ENCODE measurements at regions not wholly inside any gene's neighbourhood (a gene's known extent, or its start where the extent isn't known, plus 50 kb on each side); places are given as distances from the start of the nearest gene placed in this dataset.

DNA sequence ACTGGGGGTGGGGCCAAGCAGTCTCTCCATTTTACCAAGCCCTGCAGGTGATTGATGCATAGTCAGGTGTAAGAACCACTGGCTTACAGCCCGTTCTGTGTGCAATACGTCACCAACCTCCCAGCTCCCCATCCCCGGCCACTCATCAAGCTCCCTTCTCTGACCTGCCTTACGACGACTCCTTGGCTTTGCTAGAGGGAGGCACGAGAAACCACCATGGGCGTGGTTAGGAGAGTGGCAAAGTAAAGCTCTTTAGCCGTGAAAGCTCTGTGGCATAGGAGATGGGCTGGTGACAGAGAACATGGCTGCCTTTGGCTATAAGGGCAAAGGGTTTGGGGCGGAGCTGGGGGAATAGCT is 109.1 kb downstream of the BDH1 start:
- H3K27me3 ChIP-seq (ENCODE audit: insufficient read depth, poor library complexity, severe bottlenecking): no peaks in the 10 kb centered on the region
- no peaks in the 10 kb centered on the region for H3K36me3 ChIP-seq (ENCODE audit: low read depth)
- TF ChIP-seq, protein P1, sequence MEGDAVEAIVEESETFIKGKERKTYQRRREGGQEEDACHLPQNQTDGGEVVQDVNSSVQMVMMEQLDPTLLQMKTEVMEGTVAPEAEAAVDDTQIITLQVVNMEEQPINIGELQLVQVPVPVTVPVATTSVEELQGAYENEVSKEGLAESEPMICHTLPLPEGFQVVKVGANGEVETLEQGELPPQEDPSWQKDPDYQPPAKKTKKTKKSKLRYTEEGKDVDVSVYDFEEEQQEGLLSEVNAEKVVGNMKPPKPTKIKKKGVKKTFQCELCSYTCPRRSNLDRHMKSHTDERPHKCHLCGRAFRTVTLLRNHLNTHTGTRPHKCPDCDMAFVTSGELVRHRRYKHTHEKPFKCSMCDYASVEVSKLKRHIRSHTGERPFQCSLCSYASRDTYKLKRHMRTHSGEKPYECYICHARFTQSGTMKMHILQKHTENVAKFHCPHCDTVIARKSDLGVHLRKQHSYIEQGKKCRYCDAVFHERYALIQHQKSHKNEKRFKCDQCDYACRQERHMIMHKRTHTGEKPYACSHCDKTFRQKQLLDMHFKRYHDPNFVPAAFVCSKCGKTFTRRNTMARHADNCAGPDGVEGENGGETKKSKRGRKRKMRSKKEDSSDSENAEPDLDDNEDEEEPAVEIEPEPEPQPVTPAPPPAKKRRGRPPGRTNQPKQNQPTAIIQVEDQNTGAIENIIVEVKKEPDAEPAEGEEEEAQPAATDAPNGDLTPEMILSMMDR (IDR thresholded peaks at IDR 0.05; ENCODE audit: poor library complexity, severe bottlenecking): no peak
- DNase-seq (ENCODE audit: low spot score): no peak
- no peaks in the 10 kb centered on the region for H3K4me1 ChIP-seq (ENCODE audit: insufficient read depth, poor library complexity, severe bottlenecking)
- H3K27ac ChIP-seq (ENCODE audit: poor library complexity, severe bottlenecking): no peak overlapping the region
- no peak overlapping the region for H3K4me3 ChIP-seq (ENCODE audit: severe bottlenecking)
- ATAC-seq (ENCODE audit: low read depth): no peak
- no peaks in the 10 kb centered on the region for H3K9me3 ChIP-seq (ENCODE audit: severe bottlenecking)

- Histone ChIP-seq H3K4me3 (ENCODE audit: severe bottlenecking) (no peak overlapping the region), H3K27me3 (ENCODE audit: insufficient read depth, poor library complexity, severe bottlenecking) (no peaks in the 10 kb centered on the region), H3K9me3 (ENCODE audit: severe bottlenecking) (no peaks in the 10 kb centered on the region), H3K36me3 (ENCODE audit: low read depth) (no peaks in the 10 kb centered on the region), H3K27ac (ENCODE audit: poor library complexity, severe bottlenecking) (no peak overlapping the region), H3K4me1 (ENCODE audit: insufficient read depth, poor library complexity, severe bottlenecking) (no peaks in the 10 kb centered on the region)
- TF ChIP-seq, protein P1 (IDR thresholded peaks at IDR 0.05; ENCODE audit: poor library complexity, severe bottlenecking): no peak
- ATAC-seq (ENCODE audit: low read depth): no peak
- DNase-seq (ENCODE audit: low spot score): no peak
Observed at GRCh38 chr3:197445896-197446699, 109.7 kb downstream of the BDH1 start.

DNA sequence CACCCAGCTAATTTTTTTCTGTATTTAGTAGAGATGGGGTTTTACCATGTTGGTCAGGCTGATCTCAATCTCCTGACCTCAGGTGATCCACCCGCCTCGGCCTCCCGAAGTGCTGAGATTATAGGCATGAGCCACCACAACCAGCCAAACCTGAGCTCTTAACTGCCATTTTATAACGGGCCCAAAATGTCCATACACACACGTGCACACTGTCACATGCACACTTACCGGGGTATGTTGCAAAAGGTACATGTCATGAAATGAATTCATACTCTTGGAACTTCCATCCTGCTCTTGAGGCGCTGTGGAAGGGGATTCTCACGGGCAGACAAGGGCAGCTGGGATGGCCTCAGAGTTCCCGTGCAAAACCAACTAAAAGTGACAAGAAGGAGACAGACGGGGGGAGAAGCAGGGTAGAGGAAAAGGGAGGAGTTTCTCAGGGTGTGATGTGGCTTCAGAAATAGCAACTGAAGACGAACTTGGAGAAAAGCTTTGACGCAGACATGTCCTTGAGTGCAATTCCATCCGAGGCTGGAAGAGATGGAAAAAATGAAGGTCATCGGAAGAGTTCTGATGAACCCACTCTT is 110.9 kb downstream of the BDH1 start:
- no peak overlapping the region for H3K4me3 ChIP-seq (ENCODE audit: severe bottlenecking)
- DNase-seq (ENCODE audit: low spot score): no peak
- TF ChIP-seq, protein P1 (IDR thresholded peaks at IDR 0.05; ENCODE audit: poor library complexity, severe bottlenecking): no peak

GRCh38 chr3:197443506-197443905 is 112.3 kb downstream of the BDH1 start:
- DNase-seq (ENCODE audit: low spot score) (no peak), ATAC-seq (ENCODE audit: low read depth) (no peak)
- H3K36me3 ChIP-seq (ENCODE audit: low read depth): no peaks in the 10 kb centered on the region
- no peaks in the 10 kb centered on the region for H3K4me1 ChIP-seq (ENCODE audit: insufficient read depth, poor library complexity, severe bottlenecking)
- H3K27me3 ChIP-seq (ENCODE audit: insufficient read depth, poor library complexity, severe bottlenecking): no peaks in the 10 kb centered on the region
- no peaks in the 10 kb centered on the region for H3K9me3 ChIP-seq (ENCODE audit: severe bottlenecking)
- no peak overlapping the region for H3K27ac ChIP-seq (ENCODE audit: poor library complexity, severe bottlenecking)
- H3K4me3 ChIP-seq (ENCODE audit: severe bottlenecking): no peak overlapping the region
- TF ChIP-seq, protein P1 (IDR thresholded peaks at IDR 0.05; ENCODE audit: poor library complexity, severe bottlenecking): no peak

More for the DNA sequence above, 110.9 kb downstream of the BDH1 start:
- H3K36me3 ChIP-seq (ENCODE audit: low read depth): no peaks in the 10 kb centered on the region
- ATAC-seq (ENCODE audit: low read depth): no peak
- H3K4me1 ChIP-seq (ENCODE audit: insufficient read depth, poor library complexity, severe bottlenecking): no peaks in the 10 kb centered on the region
- no peaks in the 10 kb centered on the region for H3K9me3 ChIP-seq (ENCODE audit: severe bottlenecking)
- H3K27me3 ChIP-seq (ENCODE audit: insufficient read depth, poor library complexity, severe bottlenecking): no peaks in the 10 kb centered on the region
- no peak overlapping the region for H3K27ac ChIP-seq (ENCODE audit: poor library complexity, severe bottlenecking)
